GM12878 (cell line): ENCODE measurements at regions not wholly inside any gene's neighbourhood (a gene's known extent, or its start where the extent isn't known, plus 50 kb on each side); places are given as distances from the start of the nearest gene placed in this dataset.
A peak's percentile ranks its signal among the peaks of the same experiment; 100 is the strongest.
"Not testable (repeated sequence)": the region's sequence is repeated elsewhere in the genome, so short reads cannot be mapped to it uniquely, and the experiment has no call there.

ENCODE experiments used
- ATAC-seq: fragments of 200-7000 bp; cut with Tn5 transposase; 3 replicates; pipeline ENCODE4 v1.9.1; 2020; ENCODE audit warnings: mild to moderate bottlenecking, moderate library complexity
- BruUV-seq: library from RNA; stranded (reverse); fragments of 400-500 nt; replicated peaks from 2 replicates; lab custom pipeline; 2021; lab: Mats Ljungman, UMichigan
- CTCF ChIA-PET: fragments of 300-600 bp; sonication (Branson Sonifier 250); formaldehyde crosslinking; extraction: SDS; loops from one replicate; lab custom pipeline; 2021; ENCODE audit warnings: inconsistent platforms; lab: Yijun Ruan, JAX
- POLR2A ChIA-PET: fragments of 350-600 bp; formaldehyde crosslinking; extraction: SDS; loops from one replicate; lab custom pipeline; 2021; ENCODE audit warnings: inconsistent platforms; lab: Charles Lee
- RAD21 ChIA-PET: fragments of 300-600 bp; sonication (Branson Sonifier 250); formaldehyde crosslinking; loops from one replicate; lab custom pipeline; 2023; ENCODE audit warnings: antibody characterized with exemption; ENCODE audit not compliant: unreplicated experiment; lab: Charles Lee
- SMC1A ChIA-PET: fragments of 300-600 bp; sonication (Branson Sonifier 250); formaldehyde crosslinking; loops from one replicate; lab custom pipeline; 2023; ENCODE audit not compliant: unreplicated experiment, uncharacterized antibody; lab: Charles Lee
- DNase-seq: peaks from one replicate; pipeline ENCODE4 v3.0.0-alpha.2; 2011; ENCODE audit warnings: low read depth, low spot score
- FAIRE-seq: peaks from 3 replicates; lab custom pipeline; 2011; peaks lifted over from hg19 to GRCh38; lab: Jason Lieb, UNC
- H2AFZ ChIP-seq: 2 replicates; pipeline ENCODE4 v1.6.0; 2011; ENCODE audit warnings: low read depth, low read length, control low read depth; ENCODE audit not compliant: control insufficient read depth
- H3K27ac ChIP-seq: 2 replicates; pipeline ENCODE4 v1.5.1; 2011; ENCODE audit warnings: control low read depth; ENCODE audit not compliant: control insufficient read depth, insufficient read depth
- H3K27me3 ChIP-seq, 2 experiments: replicated peaks in 1 of 2; 2 replicates each; pipeline versions ENCODE4 v1.6.0 to v1.6.1; 2011; ENCODE audit warnings: low read length in 1 of 2; ENCODE audit not compliant: control insufficient read depth in 2 of 2, insufficient read depth in 2 of 2
- H3K36me3 ChIP-seq, 2 experiments: 2 replicates each; pipeline ENCODE4 v1.5.1; 2011; ENCODE audit warnings: low read length in 1 of 2; ENCODE audit not compliant: control insufficient read depth in 2 of 2, insufficient read depth in 2 of 2
- H3K4me1 ChIP-seq: 2 replicates; pipeline ENCODE4 v1.6.1; 2011; ENCODE audit warnings: mild to moderate bottlenecking, low read length, moderate library complexity, mixed read lengths; ENCODE audit not compliant: control insufficient read depth, insufficient read depth
- H3K4me2 ChIP-seq: 2 replicates; pipeline ENCODE4 v1.6.0; 2011; ENCODE audit warnings: control low read depth; ENCODE audit not compliant: control insufficient read depth, insufficient read depth
- H3K4me3 ChIP-seq: fragments of 200-600 bp; sonication (generic); 2 replicates; pipeline ENCODE4 v1.5.1; 2016
- H3K79me2 ChIP-seq: 2 replicates; pipeline ENCODE4 v1.6.0; 2011; ENCODE audit warnings: low read length; ENCODE audit not compliant: control insufficient read depth, insufficient read depth
- H3K9ac ChIP-seq: 2 replicates; pipeline ENCODE4 v1.8.0; 2011; ENCODE audit warnings: low read length, control low read depth, mixed read lengths; ENCODE audit not compliant: control insufficient read depth, insufficient read depth
- H3K9me3 ChIP-seq: replicated peaks from 3 replicates; pipeline ENCODE4 v1.5.1; 2011; ENCODE audit warnings: mild to moderate bottlenecking, low read length; ENCODE audit not compliant: control insufficient read depth, insufficient read depth
- H4K20me1 ChIP-seq: 2 replicates; pipeline ENCODE4 v1.6.0; 2011; ENCODE audit not compliant: control insufficient read depth, insufficient read depth
- WGBS: methylation state at CpG from one replicate; pipeline ENCODE4 v1.1.6; 2016; ENCODE audit warnings: low lambda C conversion rate; ENCODE audit not compliant: insufficient replicate concordance, insufficient coverage; ENCODE audit errors: missing lambda C conversion rate; 5-methylcytosine and 5-hydroxymethylcytosine counted together
- in situ Hi-C: fragments of 300-500 bp; cut with MboI; formaldehyde crosslinking; loops from 9 replicates; pipeline ENCODE4 v1.14.3; 2018; ENCODE audit warnings: mixed read lengths
- intact Hi-C: fragments of 100-400 bp; cut with micrococcal nuclease; formaldehyde crosslinking; loops from one replicate; pipeline ENCODE4 v1.14.2; 2022; ENCODE audit not compliant: unreplicated experiment

- CTCF ChIA-PET, RAD21 ChIA-PET, H3K9ac ChIP-seq, H3K4me1 ChIP-seq, H3K9me3 ChIP-seq, BruUV-seq, ATAC-seq, H3K4me2 ChIP-seq, SMC1A ChIA-PET, POLR2A ChIA-PET, intact Hi-C loops, H3K27ac ChIP-seq, FAIRE-seq, in situ Hi-C loops, H2AFZ ChIP-seq, H3K27me3 ChIP-seq, H3K79me2 ChIP-seq, H3K36me3 ChIP-seq, DNase-seq, H3K4me3 ChIP-seq, H4K20me1 ChIP-seq: not testable (repeated sequence)
- no CpG with 5 or more reads among the region's 2 CpGs for WGBS
Measured at GRCh38 chr2:87674729-87675128, 73.2 kb upstream of the PLGLB2 start.

GRCh38 chr2:87675487-87675886, 72.4 kb upstream of the PLGLB2 start:
- in situ Hi-C loops, ATAC-seq, H3K79me2 ChIP-seq, RAD21 ChIA-PET, H3K4me2 ChIP-seq, BruUV-seq, H2AFZ ChIP-seq, H3K4me1 ChIP-seq, H3K9me3 ChIP-seq, H3K27me3 ChIP-seq, POLR2A ChIA-PET, FAIRE-seq, intact Hi-C loops, H3K9ac ChIP-seq, H3K27ac ChIP-seq, DNase-seq, SMC1A ChIA-PET, H4K20me1 ChIP-seq, CTCF ChIA-PET, H3K4me3 ChIP-seq, H3K36me3 ChIP-seq: not testable (repeated sequence)
- 44% methylated on average over 3 of the region's 7 CpGs for WGBS

GRCh38 chr2:87677421-87677923, 70.4 kb upstream of the PLGLB2 start:
- H3K4me1 ChIP-seq, H3K79me2 ChIP-seq, H3K4me2 ChIP-seq, POLR2A ChIA-PET, H3K27me3 ChIP-seq, DNase-seq, H3K36me3 ChIP-seq, intact Hi-C loops, H4K20me1 ChIP-seq, H3K9me3 ChIP-seq, SMC1A ChIA-PET, H3K27ac ChIP-seq, ATAC-seq, H3K4me3 ChIP-seq, in situ Hi-C loops, H3K9ac ChIP-seq, CTCF ChIA-PET, H2AFZ ChIP-seq, BruUV-seq, RAD21 ChIA-PET, FAIRE-seq: not testable (repeated sequence)
- 36% methylated on average over 1 of the region's 5 CpGs for WGBS

GRCh38 chr2:87678742-87679173, 69.1 kb upstream of the PLGLB2 start:
- SMC1A ChIA-PET, H3K4me3 ChIP-seq, H3K36me3 ChIP-seq, POLR2A ChIA-PET, in situ Hi-C loops, intact Hi-C loops, H2AFZ ChIP-seq, H3K27ac ChIP-seq, H3K9ac ChIP-seq, RAD21 ChIA-PET, H4K20me1 ChIP-seq, BruUV-seq, H3K79me2 ChIP-seq, H3K27me3 ChIP-seq, H3K4me1 ChIP-seq, H3K9me3 ChIP-seq, CTCF ChIA-PET, H3K4me2 ChIP-seq, DNase-seq: not testable (repeated sequence)
- ATAC-seq, result peak; percentile 36; the same call in 2 of the 3 replicates
- WGBS, result 66% methylated on average over 5 of the region's 6 CpGs
- peak; percentile 23 for FAIRE-seq
